NCI-H2227 (cell line): ENCODE measurements at regions not wholly inside any gene's neighbourhood (a gene's known extent, or its start where the extent isn't known, plus 50 kb on each side); places are given as distances from the start of the nearest gene placed in this dataset.

Experiments used
- DNase-seq: peaks from one replicate; lab custom pipeline; 2025; ENCODE audit not compliant: unreplicated experiment; lab: John Stamatoyannopoulos, UW

GRCh38 chr6:165804331-165805066 is 141.5 kb upstream of the PDE10A start:
- no peak for DNase-seq

GRCh38 chr6:165800337-165800736 is 137.3 kb upstream of the PDE10A start:
- no peak for DNase-seq

GRCh38 chr6:165799391-165800153 is 136.5 kb upstream of the PDE10A start:
- DNase-seq: no peak

- DNase-seq: no peak
Observed at GRCh38 chr6:165798991-165799390, 135.9 kb upstream of the PDE10A start.

GRCh38 chr6:165794179-165794601 is 131.1 kb upstream of the PDE10A start:
- DNase-seq: no peak

DNA sequence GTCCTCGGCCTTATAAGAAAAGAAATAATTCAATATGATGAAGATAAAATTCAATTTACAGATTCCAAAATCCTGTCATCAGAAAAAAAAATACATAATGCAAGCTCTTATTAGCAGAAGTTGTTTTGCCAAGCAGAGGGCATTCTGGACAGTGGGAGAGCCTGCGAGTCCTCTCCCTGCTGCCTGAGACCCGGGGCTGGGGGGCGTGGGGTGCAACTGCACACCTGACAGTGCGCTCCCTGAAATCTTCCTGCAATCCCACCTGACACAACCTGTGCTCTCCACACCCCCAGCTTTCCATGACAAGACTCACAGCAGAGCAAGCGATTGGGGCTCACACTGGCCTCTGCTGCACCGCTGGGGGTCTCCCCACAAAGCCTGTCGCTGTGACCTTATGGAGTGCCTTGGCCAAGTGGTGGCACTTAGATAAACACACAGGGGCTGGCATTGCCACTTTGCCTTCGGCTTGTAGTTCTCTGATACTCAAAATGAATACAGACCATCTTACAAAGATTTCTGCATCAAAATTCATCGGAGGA is 130.3 kb upstream of the PDE10A start:
- DNase-seq: no peak

- no peak for DNase-seq
Observed at GRCh38 chr6:165791876-165792437, 128.9 kb upstream of the PDE10A start.

DNA sequence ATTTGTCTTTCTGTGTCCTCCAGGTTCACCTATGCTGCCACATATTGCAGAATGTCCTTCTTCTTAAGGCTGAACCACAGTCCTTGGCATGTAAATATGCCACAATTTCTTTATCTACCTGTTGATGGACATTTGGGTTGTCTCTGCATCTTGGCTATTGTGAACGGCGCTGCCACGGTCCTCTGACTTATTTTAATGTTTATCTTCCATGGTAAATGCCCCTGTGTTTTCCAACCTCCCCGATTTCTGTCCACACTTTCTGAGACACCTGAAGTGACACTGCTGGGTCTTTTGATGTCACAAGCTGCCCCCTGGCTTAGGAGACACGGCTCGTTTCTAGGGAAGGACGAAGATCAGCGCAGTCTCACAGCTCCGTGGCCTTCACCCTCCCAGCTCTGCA is 128.3 kb upstream of the PDE10A start:
- DNase-seq: no peak

DNA sequence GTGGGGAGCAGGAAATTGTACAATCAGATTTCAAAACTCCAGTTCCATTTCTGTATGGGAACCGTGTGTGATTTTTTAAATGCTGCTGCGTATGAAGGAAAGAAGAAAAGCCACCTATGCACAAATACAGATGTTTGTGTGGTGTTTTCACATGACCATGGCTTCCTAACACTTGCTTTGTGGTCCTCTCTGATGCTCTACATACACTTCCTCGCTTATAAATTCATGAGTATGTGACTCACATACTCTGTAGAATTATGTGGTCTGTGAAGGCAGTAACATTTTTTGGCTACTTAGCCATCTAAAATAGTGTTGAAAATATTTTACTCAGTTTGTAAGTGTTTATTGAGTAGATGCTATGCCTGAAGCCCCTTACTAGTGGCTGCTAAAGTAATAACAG is 119.8 kb upstream of the PDE10A start:
- no peak for DNase-seq

DNA sequence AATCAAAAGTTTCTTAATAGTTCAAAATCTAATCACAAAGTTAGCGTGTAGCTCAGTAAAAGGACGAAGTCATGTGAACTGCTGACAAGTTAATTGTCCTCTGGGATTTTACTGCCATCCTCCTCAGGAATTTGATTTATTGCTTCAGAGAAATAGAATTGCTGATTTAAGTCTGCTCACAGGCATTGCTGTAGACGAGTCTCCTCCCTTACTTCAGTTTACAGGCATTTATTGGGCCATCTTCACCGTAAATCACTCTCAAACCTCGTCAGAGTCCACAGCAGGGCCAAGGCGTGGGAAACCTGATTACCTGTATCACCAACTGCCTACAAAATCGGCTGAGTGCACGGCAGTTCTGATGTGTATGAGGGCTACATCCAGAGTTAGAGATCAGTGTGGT is 119.1 kb upstream of the PDE10A start:
- DNase-seq: no peak

DNA sequence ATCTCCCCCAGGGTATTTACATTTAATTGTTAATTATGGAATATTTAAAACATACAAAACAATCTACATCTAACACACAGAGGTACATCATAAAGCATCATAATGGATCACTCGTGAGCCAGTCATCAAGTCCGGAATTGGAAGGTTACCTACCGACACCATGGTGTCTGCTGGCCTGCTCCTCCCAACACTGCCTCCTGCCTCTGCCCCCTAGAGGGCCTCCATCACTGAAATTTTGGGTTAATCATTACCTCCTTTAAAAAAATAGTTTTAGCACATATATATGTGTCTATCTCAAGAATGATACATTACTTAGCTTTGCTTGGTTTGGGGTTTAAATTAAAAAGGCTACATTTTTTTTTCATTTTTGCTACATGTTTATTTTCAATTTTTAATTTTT is 114.6 kb upstream of the PDE10A start:
- no peak for DNase-seq

DNA sequence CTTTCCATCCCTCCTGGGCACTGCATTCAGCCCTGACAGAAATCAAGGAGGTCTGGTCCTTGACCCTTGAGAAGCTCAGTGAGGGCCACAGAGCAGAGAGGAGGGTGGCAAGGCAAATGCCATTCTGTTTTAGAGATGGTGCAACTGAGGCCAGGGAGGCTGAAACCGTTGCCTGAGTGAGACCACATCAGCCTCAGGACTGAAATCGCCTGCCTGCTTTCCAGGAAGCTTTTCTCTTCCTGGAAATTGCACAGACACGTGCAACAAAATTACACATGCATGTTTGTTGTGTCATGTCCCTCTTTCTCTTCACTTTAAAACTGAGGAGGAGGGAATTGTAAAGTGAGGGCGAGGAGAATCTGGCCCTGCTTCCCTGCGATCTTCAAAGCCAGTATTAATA is 113.7 kb upstream of the PDE10A start:
- no peak for DNase-seq

DNA sequence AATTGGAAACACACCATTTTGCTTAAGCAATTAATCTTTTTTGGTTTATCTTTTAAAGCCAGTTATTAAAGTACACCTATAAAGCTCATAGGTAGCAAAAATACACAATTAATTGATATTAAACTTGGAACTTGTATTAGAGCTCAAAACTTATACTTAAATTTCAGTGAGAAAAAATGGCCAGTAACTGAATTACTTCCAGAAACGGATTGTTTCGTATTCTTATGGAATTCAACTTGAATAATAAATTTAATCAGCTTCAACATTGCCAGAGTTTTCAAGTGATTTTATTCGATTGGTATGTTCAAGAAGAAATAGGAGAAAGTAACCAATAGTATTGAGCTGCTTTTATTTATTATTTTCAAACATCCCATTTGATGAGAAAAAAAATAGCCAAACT is 112.7 kb upstream of the PDE10A start:
- no peak for DNase-seq

- no peak for DNase-seq
Observed at GRCh38 chr6:165774903-165775601, 112.0 kb upstream of the PDE10A start.

GRCh38 chr6:165770397-165771082 is 107.5 kb upstream of the PDE10A start:
- no peak for DNase-seq

- no peak for DNase-seq
Observed at GRCh38 chr6:165769884-165770283, 106.8 kb upstream of the PDE10A start.

GRCh38 chr6:165769401-165769800 is 106.4 kb upstream of the PDE10A start:
- no peak for DNase-seq

DNA sequence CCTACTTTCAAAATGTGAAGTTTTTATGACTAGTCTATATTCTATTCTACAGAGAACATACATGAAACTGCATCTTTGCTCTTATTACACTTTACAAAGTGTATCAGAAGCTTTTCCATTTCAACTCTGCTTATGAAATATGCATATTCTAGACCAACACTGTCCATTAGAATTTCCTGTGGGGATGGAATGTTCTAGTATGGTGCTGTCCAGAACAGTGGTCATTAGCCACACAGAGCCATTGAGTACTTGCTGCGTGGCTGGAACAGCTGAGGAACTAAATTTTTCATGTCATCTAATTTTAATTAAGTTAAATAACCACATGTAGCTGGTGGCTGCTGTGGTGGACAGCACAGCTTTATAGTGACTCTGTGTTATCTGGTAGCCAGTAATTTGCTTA is 105.9 kb upstream of the PDE10A start:
- DNase-seq: no peak

DNA sequence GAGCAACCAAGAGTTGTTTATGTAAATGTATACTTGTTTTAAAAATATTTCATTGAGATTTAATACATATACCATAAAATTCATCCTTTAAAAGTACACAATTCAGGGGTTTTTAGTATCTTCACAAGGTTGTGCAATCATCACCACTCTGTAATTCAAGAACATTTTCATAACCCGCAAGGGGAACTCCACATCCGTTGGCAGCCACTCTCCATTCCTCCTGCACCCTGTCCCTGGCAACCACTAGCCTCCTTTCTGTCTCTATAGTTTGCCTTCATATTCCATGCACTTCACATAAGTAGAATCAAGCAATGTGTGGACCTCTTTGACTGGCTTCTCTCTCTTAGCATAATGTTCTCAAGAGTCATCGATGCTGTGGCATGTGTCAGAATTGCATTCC is 104.2 kb upstream of the PDE10A start:
- no peak for DNase-seq

DNA sequence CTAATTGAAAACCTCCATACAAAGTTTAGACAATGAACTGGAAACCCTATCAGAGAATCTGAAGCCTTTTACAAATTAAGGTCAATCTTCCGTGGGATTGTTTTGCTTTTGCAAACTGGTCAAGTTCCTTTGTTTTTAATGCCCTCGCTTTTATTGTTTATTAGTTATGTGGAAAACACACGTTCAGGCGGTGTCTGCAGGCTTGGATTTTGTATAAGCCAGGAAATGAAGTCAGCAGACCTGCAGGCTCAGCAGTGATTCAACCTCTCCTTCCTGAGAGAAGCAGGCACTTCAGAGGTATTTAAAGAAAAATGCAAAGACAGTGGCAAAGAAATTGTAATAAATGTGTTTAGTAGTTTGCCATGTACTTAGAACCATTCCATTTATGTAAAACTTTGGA is 103.4 kb upstream of the PDE10A start:
- no peak for DNase-seq

GRCh38 chr6:165766026-165766425 is 103.0 kb upstream of the PDE10A start:
- DNase-seq: no peak
